ENCODE measurements at regions not wholly inside any gene's neighbourhood (a gene's known extent, or its start where the extent isn't known, plus 50 kb on each side); places are given as distances from the start of the nearest gene placed in this dataset.

DNA sequence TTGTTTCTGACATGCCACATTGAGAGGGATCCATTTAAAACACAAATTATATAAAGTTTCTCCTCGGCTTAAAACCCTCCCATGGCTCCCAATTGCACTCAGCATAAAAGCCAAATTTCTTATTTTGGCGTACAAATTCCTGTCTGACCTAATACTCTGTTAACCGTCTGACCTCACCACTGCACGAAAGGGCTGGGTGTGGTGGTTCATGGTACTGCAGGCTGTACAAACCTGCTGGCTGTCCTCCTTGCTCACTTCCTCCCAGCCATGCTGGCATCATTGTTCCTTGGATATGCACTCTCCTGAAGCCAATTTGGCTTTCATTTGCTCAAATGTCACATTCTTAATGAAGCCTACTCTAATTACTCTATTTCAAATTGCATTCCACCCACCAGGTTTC is 301.6 kb upstream of the C16orf82 start:
- H3K9me3 Mint-ChIP-seq = peaks cover 0 to 7% (median 0%) of the 10 kb centered on the region in 3 donors
- WGBS (ENCODE audit: insufficient coverage) = 68% methylated on average over 3 of the region's 4 CpGs
- H3K4me3 Mint-ChIP-seq = no peak overlapping the region
- no peak overlapping the region for H3K27ac Mint-ChIP-seq
- ATAC-seq (replicated peaks in 1 of 4) (no peak), DNase-seq (peak in 1 of 35 experiments; percentile 5)
- ChIA-PET POLR2A (no interaction called here), CTCF (no interaction called here)
- no peaks in the 10 kb centered on the region for H3K27me3 ChIP-seq (replicated peaks in 1 of 2; ENCODE audit: control insufficient read depth in 2 of 2, extremely low read depth in 1 of 2, insufficient read depth in 2 of 2, low read length in 1 of 2)
- H3K4me3 ChIP-seq (ENCODE audit: control insufficient read depth in 1 of 2, extremely low read depth in 1 of 2, low read length in 1 of 2) = no peak overlapping the region
- no peaks in the 10 kb centered on the region for H3K9me3 ChIP-seq
- no peaks in the 10 kb centered on the region for H3K36me3 Mint-ChIP-seq
- H3K27ac ChIP-seq (ENCODE audit: low read length) = no peak overlapping the region
- H3K4me1 ChIP-seq (ENCODE audit: control insufficient read depth in 1 of 2, extremely low read depth in 1 of 2, insufficient read depth in 2 of 2, low read length in 2 of 2) = no peaks in the 10 kb centered on the region
- no peaks in the 10 kb centered on the region for H3K36me3 ChIP-seq (ENCODE audit: control insufficient read depth in 2 of 2, extremely low read depth in 1 of 2, insufficient read depth in 1 of 2, low read length in 1 of 2)
- H3K4me1 Mint-ChIP-seq = no peaks in the 10 kb centered on the region
- peaks cover 23 to 28% of the 10 kb centered on the region in 2 donors for H3K27me3 Mint-ChIP-seq

GRCh38 chr16:26768385-26769010 is 298.2 kb upstream of the C16orf82 start:
- no peaks in the 10 kb centered on the region for H3K36me3 Mint-ChIP-seq
- POLR2A ChIA-PET = no interaction called here
- CTCF ChIA-PET = no interaction called here

DNA sequence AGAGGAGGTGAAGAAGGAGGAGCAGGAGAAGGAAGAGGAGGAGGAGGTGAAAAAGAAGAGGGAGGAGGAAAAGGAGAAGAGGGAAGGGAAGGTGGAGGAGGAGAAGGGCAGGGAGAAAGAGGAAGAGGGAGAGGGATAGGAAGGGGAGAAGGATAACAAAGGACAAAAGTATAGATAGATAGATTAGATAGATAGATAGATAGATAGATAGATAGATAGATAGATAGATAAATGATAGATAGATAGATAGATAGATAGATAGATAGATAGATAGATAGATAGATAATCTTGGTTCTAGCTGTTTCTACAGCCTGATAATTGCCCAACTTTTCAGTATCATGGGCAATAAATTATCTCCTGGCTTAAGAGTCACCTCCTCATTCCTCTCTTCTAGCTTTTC is 296.2 kb upstream of the C16orf82 start:
- Mint-ChIP-seq H3K27me3 (peaks cover 30 to 40% of the 10 kb centered on the region in 2 donors), H3K36me3 (no peaks in the 10 kb centered on the region), H3K9me3 (peaks cover 0 to 8% (median 5%) of the 10 kb centered on the region in 3 donors), H3K4me1 (no peaks in the 10 kb centered on the region), H3K4me3 (no peak overlapping the region), H3K27ac (no peak overlapping the region)
- ATAC-seq (replicated peaks in 1 of 4) (no peak), DNase-seq (no peak)
- CTCF ChIA-PET = no interaction called here
- Histone ChIP-seq H3K36me3 (ENCODE audit: control insufficient read depth in 2 of 2, extremely low read depth in 1 of 2, insufficient read depth in 1 of 2, low read length in 1 of 2) (no peaks in the 10 kb centered on the region), H3K4me3 (ENCODE audit: control insufficient read depth in 1 of 2, extremely low read depth in 1 of 2, low read length in 1 of 2) (no peak overlapping the region), H3K4me1 (ENCODE audit: control insufficient read depth in 1 of 2, extremely low read depth in 1 of 2, insufficient read depth in 2 of 2, low read length in 2 of 2) (no peaks in the 10 kb centered on the region), H3K27me3 (replicated peaks in 1 of 2; ENCODE audit: control insufficient read depth in 2 of 2, extremely low read depth in 1 of 2, insufficient read depth in 2 of 2, low read length in 1 of 2) (peaks cover 0 to 13% of the 10 kb centered on the region in 2 experiments), H3K27ac (ENCODE audit: low read length) (no peak overlapping the region), H3K9me3 (no peaks in the 10 kb centered on the region)
- POLR2A ChIA-PET = no interaction called here

More at GRCh38 chr16:26768385-26769010, 298.2 kb upstream of the C16orf82 start:
- H3K27me3 ChIP-seq (replicated peaks in 1 of 2; ENCODE audit: control insufficient read depth in 2 of 2, extremely low read depth in 1 of 2, insufficient read depth in 2 of 2, low read length in 1 of 2) = peaks cover 0 to 3% of the 10 kb centered on the region in 2 experiments
- Mint-ChIP-seq H3K4me3 (no peak overlapping the region), H3K27ac (no peak overlapping the region), H3K9me3 (peaks cover 0 to 4% (median 0%) of the 10 kb centered on the region in 3 donors), H3K4me1 (no peaks in the 10 kb centered on the region), H3K27me3 (peaks cover 25 to 36% of the 10 kb centered on the region in 2 donors)
- DNase-seq (no peak), ATAC-seq (replicated peaks in 1 of 4) (no peak)
- 82% methylated on average over 3 of the region's 9 CpGs for WGBS (ENCODE audit: insufficient coverage)
- H3K36me3 ChIP-seq (ENCODE audit: control insufficient read depth in 2 of 2, extremely low read depth in 1 of 2, insufficient read depth in 1 of 2, low read length in 1 of 2) = no peaks in the 10 kb centered on the region
- no peak overlapping the region for H3K27ac ChIP-seq (ENCODE audit: low read length)
- H3K4me3 ChIP-seq (ENCODE audit: control insufficient read depth in 1 of 2, extremely low read depth in 1 of 2, low read length in 1 of 2) = no peak overlapping the region
- H3K4me1 ChIP-seq (ENCODE audit: control insufficient read depth in 1 of 2, extremely low read depth in 1 of 2, insufficient read depth in 2 of 2, low read length in 2 of 2) = no peaks in the 10 kb centered on the region
- no peaks in the 10 kb centered on the region for H3K9me3 ChIP-seq

DNA sequence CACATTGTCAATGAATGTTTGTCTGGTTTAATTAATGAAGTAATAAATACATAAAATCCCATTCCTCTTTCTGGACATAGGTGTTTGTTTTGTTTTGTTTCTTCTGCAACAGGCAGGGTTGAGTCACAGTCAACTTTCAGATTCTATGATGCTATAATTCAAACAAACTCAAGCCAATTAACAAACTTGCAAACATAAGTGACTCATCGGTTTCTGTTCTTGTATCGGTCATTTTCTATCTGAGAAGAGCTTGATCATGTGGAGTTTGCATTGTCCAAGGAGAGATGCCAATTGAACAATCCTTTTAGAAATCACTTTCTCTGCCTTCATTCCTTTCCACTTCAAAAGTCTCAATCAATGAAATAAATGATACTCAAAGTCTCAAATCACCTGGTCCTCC is 294.2 kb upstream of the C16orf82 start:
- ATAC-seq (replicated peaks in 1 of 4) = no peak
- peaks cover 30 to 36% of the 10 kb centered on the region in 2 donors for H3K27me3 Mint-ChIP-seq
- H3K27ac Mint-ChIP-seq = no peak overlapping the region
- CTCF ChIA-PET = no interaction called here
- Histone ChIP-seq H3K9me3 (no peaks in the 10 kb centered on the region), H3K36me3 (ENCODE audit: control insufficient read depth in 2 of 2, extremely low read depth in 1 of 2, insufficient read depth in 1 of 2, low read length in 1 of 2) (no peaks in the 10 kb centered on the region), H3K4me1 (ENCODE audit: control insufficient read depth in 1 of 2, extremely low read depth in 1 of 2, insufficient read depth in 2 of 2, low read length in 2 of 2) (no peaks in the 10 kb centered on the region), H3K4me3 (ENCODE audit: control insufficient read depth in 1 of 2, extremely low read depth in 1 of 2, low read length in 1 of 2) (no peak overlapping the region), H3K27me3 (replicated peaks in 1 of 2; ENCODE audit: control insufficient read depth in 2 of 2, extremely low read depth in 1 of 2, insufficient read depth in 2 of 2, low read length in 1 of 2) (peaks cover 0 to 17% of the 10 kb centered on the region in 2 experiments), H3K27ac (ENCODE audit: low read length) (no peak overlapping the region)
- DNase-seq = no peak
- peaks cover 0 to 8% (median 5%) of the 10 kb centered on the region in 3 donors for H3K9me3 Mint-ChIP-seq
- H3K4me3 Mint-ChIP-seq = no peak overlapping the region
- WGBS (ENCODE audit: insufficient coverage) = no CpG with 5 or more reads among the region's 2 CpGs
- POLR2A ChIA-PET = no interaction called here
- no peaks in the 10 kb centered on the region for H3K4me1 Mint-ChIP-seq
- H3K36me3 Mint-ChIP-seq = no peaks in the 10 kb centered on the region

DNA sequence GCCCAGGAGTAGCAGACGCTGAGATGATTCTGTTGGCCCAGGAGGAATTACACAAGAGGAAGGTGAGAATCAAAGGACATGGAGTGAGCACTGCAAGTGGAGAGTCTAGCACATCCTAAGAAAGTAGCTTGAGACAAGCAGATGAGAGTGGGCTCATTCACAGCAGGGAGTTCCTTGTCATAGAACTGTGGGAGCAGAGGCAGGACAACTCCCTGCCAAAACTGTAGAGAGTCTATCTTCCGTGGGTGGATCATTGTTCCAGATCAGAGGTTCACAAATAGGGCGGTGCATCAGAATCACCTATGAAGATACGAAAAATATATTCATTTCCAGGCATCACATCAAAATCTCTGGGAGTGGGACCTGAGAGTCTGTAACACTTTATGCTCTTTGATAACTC is 288.9 kb upstream of the C16orf82 start:
- DNase-seq (no peak), ATAC-seq (replicated peaks in 1 of 4) (no peak)
- no peak overlapping the region for H3K27ac ChIP-seq (ENCODE audit: low read length)
- peaks cover 0 to 14% of the 10 kb centered on the region in 2 experiments for H3K27me3 ChIP-seq (replicated peaks in 1 of 2; ENCODE audit: control insufficient read depth in 2 of 2, extremely low read depth in 1 of 2, insufficient read depth in 2 of 2, low read length in 1 of 2)
- peaks cover 27 to 34% of the 10 kb centered on the region in 2 donors for H3K27me3 Mint-ChIP-seq
- H3K27ac Mint-ChIP-seq = no peak overlapping the region
- POLR2A ChIA-PET = no interaction called here
- WGBS (ENCODE audit: insufficient coverage) = 83% methylated on average over 3 of the region's 4 CpGs
- peaks cover 0 to 8% (median 5%) of the 10 kb centered on the region in 3 donors for H3K9me3 Mint-ChIP-seq
- H3K4me1 Mint-ChIP-seq = no peaks in the 10 kb centered on the region
- no peaks in the 10 kb centered on the region for H3K4me1 ChIP-seq (ENCODE audit: control insufficient read depth in 1 of 2, extremely low read depth in 1 of 2, insufficient read depth in 2 of 2, low read length in 2 of 2)
- no peaks in the 10 kb centered on the region for H3K36me3 ChIP-seq (ENCODE audit: control insufficient read depth in 2 of 2, extremely low read depth in 1 of 2, insufficient read depth in 1 of 2, low read length in 1 of 2)
- CTCF ChIA-PET = no interaction called here
- H3K4me3 ChIP-seq (ENCODE audit: control insufficient read depth in 1 of 2, extremely low read depth in 1 of 2, low read length in 1 of 2) = no peak overlapping the region
- no peaks in the 10 kb centered on the region for H3K36me3 Mint-ChIP-seq
- no peak overlapping the region for H3K4me3 Mint-ChIP-seq
- no peaks in the 10 kb centered on the region for H3K9me3 ChIP-seq

GRCh38 chr16:26787924-26788323 is 278.8 kb upstream of the C16orf82 start:
- H3K27me3 ChIP-seq (replicated peaks in 1 of 2; ENCODE audit: control insufficient read depth in 2 of 2, extremely low read depth in 1 of 2, insufficient read depth in 2 of 2, low read length in 1 of 2) = peaks cover 0 to 2% of the 10 kb centered on the region in 2 experiments
- Mint-ChIP-seq H3K4me3 (no peak overlapping the region), H3K36me3 (no peaks in the 10 kb centered on the region), H3K27ac (no peak overlapping the region), H3K9me3 (peaks cover 0 to 4% (median 0%) of the 10 kb centered on the region in 3 donors), H3K4me1 (no peaks in the 10 kb centered on the region), H3K27me3 (peaks cover 5 to 6% of the 10 kb centered on the region in 2 donors)
- H3K4me3 ChIP-seq (ENCODE audit: control insufficient read depth in 1 of 2, extremely low read depth in 1 of 2, low read length in 1 of 2) = no peak overlapping the region
- ChIA-PET CTCF (no interaction called here), POLR2A (no interaction called here)
- no peak overlapping the region for H3K27ac ChIP-seq (ENCODE audit: low read length)
- H3K36me3 ChIP-seq (ENCODE audit: control insufficient read depth in 2 of 2, extremely low read depth in 1 of 2, insufficient read depth in 1 of 2, low read length in 1 of 2) = no peaks in the 10 kb centered on the region
- H3K9me3 ChIP-seq = no peaks in the 10 kb centered on the region
- ATAC-seq (replicated peaks in 1 of 4) (no peak), DNase-seq (no peak)
- no peaks in the 10 kb centered on the region for H3K4me1 ChIP-seq (ENCODE audit: control insufficient read depth in 1 of 2, extremely low read depth in 1 of 2, insufficient read depth in 2 of 2, low read length in 2 of 2)
- 60% methylated on average over 3 of the region's 4 CpGs for WGBS (ENCODE audit: insufficient coverage)

GRCh38 chr16:26791169-26791568 is 275.6 kb upstream of the C16orf82 start:
- DNase-seq = no peak

More at GRCh38 chr16:26791169-26791568, 275.6 kb upstream of the C16orf82 start:
- ATAC-seq (replicated peaks in 1 of 4) = no peak
- H3K4me1 Mint-ChIP-seq = peaks cover 0 to 4% (median 0%) of the 10 kb centered on the region in 3 donors
- H3K27me3 Mint-ChIP-seq = peaks cover 14% of the 10 kb centered on the region in 2 donors
- no peak overlapping the region for H3K4me3 Mint-ChIP-seq
- H3K9me3 ChIP-seq = no peaks in the 10 kb centered on the region
- peaks cover 0 to 3% of the 10 kb centered on the region in 2 experiments for H3K27me3 ChIP-seq (replicated peaks in 1 of 2; ENCODE audit: control insufficient read depth in 2 of 2, extremely low read depth in 1 of 2, insufficient read depth in 2 of 2, low read length in 1 of 2)
- H3K36me3 ChIP-seq (ENCODE audit: control insufficient read depth in 2 of 2, extremely low read depth in 1 of 2, insufficient read depth in 1 of 2, low read length in 1 of 2) = no peaks in the 10 kb centered on the region
- CTCF ChIA-PET = no interaction called here
- POLR2A ChIA-PET = no interaction called here
- H3K36me3 Mint-ChIP-seq = no peaks in the 10 kb centered on the region
- no peak overlapping the region for H3K27ac ChIP-seq (ENCODE audit: low read length)
- no peak overlapping the region for H3K27ac Mint-ChIP-seq
- H3K9me3 Mint-ChIP-seq = peaks cover 0 to 4% (median 0%) of the 10 kb centered on the region in 3 donors
- no peak overlapping the region for H3K4me3 ChIP-seq (ENCODE audit: control insufficient read depth in 1 of 2, extremely low read depth in 1 of 2, low read length in 1 of 2)
- WGBS (ENCODE audit: insufficient coverage) = 48% methylated on average over 5 of the region's 6 CpGs
- H3K4me1 ChIP-seq (ENCODE audit: control insufficient read depth in 1 of 2, extremely low read depth in 1 of 2, insufficient read depth in 2 of 2, low read length in 2 of 2) = no peaks in the 10 kb centered on the region
